ENCODE measurements at regions not wholly inside any gene's neighbourhood (a gene's known extent, or its start where the extent isn't known, plus 50 kb on each side); places are given as distances from the start of the nearest gene placed in this dataset.

- no peak overlapping the region for H3K4me3 ChIP-seq (replicated peaks in 1 of 2; ENCODE audit: low read depth in 2 of 2, low read length in 2 of 2)
- no peak for DNase-seq (ENCODE audit: low read depth in 2 of 2)
- TF ChIP-seq CTCF (IDR thresholded peaks at IDR 0.05; ENCODE audit: low read depth, low read length) = no peak
Observed at GRCh38 chr7:19202599-19202998, 57.4 kb upstream of the FERD3L start.
